Mucosa of rectum (tissue), 2 donors: ENCODE measurements at regions not wholly inside any gene's neighbourhood (a gene's known extent, or its start where the extent isn't known, plus 50 kb on each side); places are given as distances from the start of the nearest gene placed in this dataset.

Experiments used
- H3K27ac ChIP-seq, 2 donors: one replicate each; pipeline ENCODE4 v1.7.0; 2013; ENCODE audit warnings: inconsistent platforms in 2 of 2, low read depth in 2 of 2, low read length in 2 of 2
- H3K27me3 ChIP-seq, 2 donors: one replicate each; pipeline ENCODE4 v1.7.0; 2013; ENCODE audit warnings: low read length in 2 of 2; ENCODE audit not compliant: control insufficient read depth in 2 of 2, insufficient read depth in 2 of 2
- H3K36me3 ChIP-seq, 2 donors: one replicate each; pipeline ENCODE4 v1.7.0; 2013; ENCODE audit warnings: low read length in 2 of 2; ENCODE audit not compliant: control insufficient read depth in 2 of 2, insufficient read depth in 2 of 2
- H3K4me1 ChIP-seq, 2 donors: one replicate each; pipeline ENCODE4 v1.7.0; 2013; ENCODE audit warnings: low read length in 2 of 2, mild to moderate bottlenecking in 1 of 2; ENCODE audit not compliant: control insufficient read depth in 2 of 2, insufficient read depth in 2 of 2
- H3K4me3 ChIP-seq, 2 donors: one replicate each; pipeline ENCODE4 v1.7.0; 2013; ENCODE audit warnings: low read length in 2 of 2
- H3K9ac ChIP-seq, 2 donors: one replicate each; pipeline ENCODE4 v1.7.0; 2013; ENCODE audit warnings: low read length in 2 of 2, low read depth in 1 of 2, mild to moderate bottlenecking in 1 of 2
- H3K9me3 ChIP-seq, 2 donors: one replicate each; pipeline ENCODE4 v1.7.0; 2013; ENCODE audit warnings: low read length in 2 of 2; ENCODE audit not compliant: control insufficient read depth in 2 of 2
- donor health status: healthy.
- donor health status: Normal muscosa, but diverticular disease.

DNA sequence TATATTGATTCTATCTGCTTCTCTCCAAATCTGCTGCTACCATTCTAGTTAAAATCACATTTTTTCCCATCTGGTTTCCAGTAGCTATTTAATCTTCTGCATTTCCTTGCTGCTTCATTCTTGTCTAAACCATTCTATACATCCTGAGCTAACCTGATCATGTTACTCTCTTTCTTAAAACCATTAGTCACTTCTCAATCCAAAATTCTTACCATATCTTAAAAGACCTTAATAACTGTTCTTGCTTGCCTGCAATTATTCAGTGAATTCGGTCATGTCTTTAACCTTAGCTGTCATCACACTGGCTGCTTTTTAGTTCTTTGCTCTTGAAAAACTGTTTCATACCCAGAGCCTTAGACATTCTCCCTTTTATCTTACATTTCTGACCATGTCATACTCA is 56.4 kb upstream of the PZP start:
- no peaks in the 10 kb centered on the region for H3K4me1 ChIP-seq
- H3K27ac ChIP-seq = no peak overlapping the region
- no peaks in the 10 kb centered on the region for H3K27me3 ChIP-seq
- no peaks in the 10 kb centered on the region for H3K9me3 ChIP-seq
- H3K4me3 ChIP-seq = no peak overlapping the region
- no peaks in the 10 kb centered on the region for H3K36me3 ChIP-seq
- H3K9ac ChIP-seq = no peak overlapping the region

DNA sequence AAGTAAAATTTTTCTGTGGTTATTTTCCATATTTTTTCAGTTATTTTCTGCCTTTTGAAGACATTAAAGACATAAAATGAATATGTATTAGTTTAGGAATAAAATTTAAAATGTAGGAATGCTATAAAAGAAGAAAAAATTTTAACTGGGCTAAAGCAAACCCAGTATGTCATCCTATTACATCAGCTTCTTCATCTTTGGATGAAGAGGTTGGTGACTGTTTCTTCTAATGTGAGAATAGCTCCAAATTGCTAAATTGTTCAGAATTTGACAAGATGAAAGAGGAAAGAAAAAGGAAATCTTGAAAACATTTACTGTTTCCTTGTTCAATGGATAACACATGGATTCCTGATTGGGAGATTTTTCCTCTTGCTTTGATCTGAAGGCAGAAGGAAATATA is 52.7 kb upstream of the PZP start:
- Histone ChIP-seq H3K4me1 (no peaks in the 10 kb centered on the region), H3K4me3 (no peak overlapping the region), H3K27ac (no peak overlapping the region), H3K27me3 (no peaks in the 10 kb centered on the region), H3K9ac (no peak overlapping the region), H3K9me3 (no peaks in the 10 kb centered on the region), H3K36me3 (no peaks in the 10 kb centered on the region)

GRCh38 chr12:9258676-9259075 is 50.5 kb upstream of the PZP start:
- no peak overlapping the region for H3K9ac ChIP-seq
- H3K4me3 ChIP-seq = no peak overlapping the region
- H3K27me3 ChIP-seq = no peaks in the 10 kb centered on the region
- H3K4me1 ChIP-seq = no peaks in the 10 kb centered on the region
- no peak overlapping the region for H3K27ac ChIP-seq
- no peaks in the 10 kb centered on the region for H3K36me3 ChIP-seq
- H3K9me3 ChIP-seq = no peaks in the 10 kb centered on the region
